OCI-LY1 (cell line): ENCODE measurements at regions not wholly inside any gene's neighbourhood (a gene's known extent, or its start where the extent isn't known, plus 50 kb on each side); places are given as distances from the start of the nearest gene placed in this dataset.
A peak's percentile ranks its signal among the peaks of the same experiment; 100 is the strongest.

Source experiments
- H2AFZ ChIP-seq: fragments of 200-600 bp; sonication (generic), shearing (Covaris generic); 2 replicates; pipeline ENCODE4 v1.6.0; 2014; ENCODE audit warnings: antibody characterized with exemption, mild to moderate bottlenecking, low read length
- H3F3A ChIP-seq: fragments of 200-600 bp; sonication (generic), shearing (Covaris generic); 2 replicates; pipeline ENCODE4 v1.6.0; 2014; ENCODE audit warnings: mild to moderate bottlenecking, antibody characterized with exemption, low read length, moderate library complexity; ENCODE audit not compliant: insufficient read depth
- H3K27ac ChIP-seq: fragments of 200-600 bp; sonication (generic); 2 replicates; pipeline ENCODE4 v1.5.1; 2014; ENCODE audit warnings: low read length, mixed run types, mild to moderate bottlenecking, low read depth; ENCODE audit not compliant: poor library complexity, severe bottlenecking
- H3K27me3 ChIP-seq: fragments of 200-600 bp; sonication (generic); 2 replicates; pipeline ENCODE4 v1.6.0; 2014; ENCODE audit warnings: antibody characterized with exemption, mild to moderate bottlenecking, low read length, moderate library complexity; ENCODE audit not compliant: insufficient read depth
- H3K36me3 ChIP-seq: fragments of 200-600 bp; sonication (generic); 2 replicates; pipeline ENCODE4 v1.6.1; 2014; ENCODE audit warnings: mild to moderate bottlenecking, antibody characterized with exemption, low read length, moderate library complexity, mixed read lengths; ENCODE audit not compliant: insufficient read depth
- H3K4me1 ChIP-seq: fragments of 200-600 bp; sonication (generic); 2 replicates; pipeline ENCODE4 v1.5.1; 2014; ENCODE audit warnings: mild to moderate bottlenecking, low read length, moderate library complexity; ENCODE audit not compliant: insufficient read depth, severe bottlenecking
- H3K4me2 ChIP-seq: fragments of 200-600 bp; sonication (generic), shearing (Covaris generic); 2 replicates; pipeline ENCODE4 v1.6.1; 2014; ENCODE audit warnings: low read length
- H3K4me3 ChIP-seq: fragments of 200-600 bp; sonication (generic); 2 replicates; pipeline ENCODE4 v1.5.1; 2014; ENCODE audit warnings: low read length, low read depth, mild to moderate bottlenecking, mixed read lengths; ENCODE audit not compliant: poor library complexity, severe bottlenecking
- H3K79me2 ChIP-seq: fragments of 200-600 bp; shearing (Covaris generic); 2 replicates; pipeline ENCODE4 v1.6.1; 2016; ENCODE audit warnings: mixed run types, low read length, mixed read lengths; ENCODE audit not compliant: insufficient read depth
- H3K9ac ChIP-seq: fragments of 200-600 bp; sonication (generic), shearing (Covaris generic); 2 replicates; pipeline ENCODE4 v1.6.1; 2014; ENCODE audit warnings: mild to moderate bottlenecking, low read length, mixed read lengths
- H3K9me2 ChIP-seq: fragments of 200-600 bp; sonication (generic), shearing (Covaris generic); 2 replicates; pipeline ENCODE4 v1.6.1; 2014; ENCODE audit warnings: low read depth, mild to moderate bottlenecking, low read length, mixed read lengths
- H3K9me3 ChIP-seq: fragments of 200-600 bp; shearing (Covaris generic); 2 replicates; pipeline ENCODE4 v1.6.1; 2014; ENCODE audit warnings: low read length, mixed read lengths
- H4K20me1 ChIP-seq: fragments of 200-600 bp; sonication (generic), shearing (Covaris generic); 2 replicates; pipeline ENCODE4 v1.6.0; 2016; ENCODE audit warnings: mild to moderate bottlenecking, low read length; ENCODE audit not compliant: insufficient read depth
- EZH2 ChIP-seq: fragments of 200-600 bp; sonication (generic), shearing (Covaris generic); IDR thresholded peaks from 2 replicates; pipeline ENCODE4 v1.8.0; 2017; ENCODE audit warnings: borderline replicate concordance, mixed run types, mild to moderate bottlenecking, antibody characterized with exemption, low read length, moderate library complexity, mixed read lengths
- TF ChIP-seq, protein P1 (sequence below): fragments of 200-600 bp; sonication (generic), shearing (Covaris generic); IDR thresholded peaks from 2 replicates; pipeline ENCODE4 v1.5.1; 2017; ENCODE audit warnings: mild to moderate bottlenecking, antibody characterized with exemption, low read length, moderate library complexity, mixed read lengths

DNA sequence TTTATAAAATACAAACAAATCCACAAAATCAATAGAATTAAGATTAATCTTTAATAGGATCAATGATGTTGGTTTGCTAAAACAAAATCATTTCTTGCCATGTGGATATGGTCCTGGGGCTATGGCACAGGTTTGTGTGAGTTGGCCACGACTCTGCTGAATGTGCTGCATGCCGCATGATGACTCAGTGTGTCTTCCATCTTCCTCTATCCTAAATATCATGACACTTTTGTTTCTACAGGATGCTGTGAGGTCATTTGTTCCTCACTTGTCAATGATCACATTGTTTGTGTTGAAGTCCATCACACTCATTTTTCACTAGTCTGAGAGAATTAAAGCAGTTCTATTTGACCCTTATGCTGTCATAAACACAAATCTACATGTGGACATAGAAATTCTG lies 167.2 kb upstream of the ZBED5 start:
- Histone ChIP-seq H3K36me3 (no peaks in the 10 kb centered on the region), H4K20me1 (no peaks in the 10 kb centered on the region), H3K27ac (no peak overlapping the region), H3K4me2 (no peak overlapping the region), H2AFZ (no peak overlapping the region), H3K4me1 (no peaks in the 10 kb centered on the region), H3K9me2 (no peaks in the 10 kb centered on the region), H3K9ac (no peak overlapping the region), H3K9me3 (no peaks in the 10 kb centered on the region), H3K4me3 (no peak overlapping the region), H3F3A (no peaks in the 10 kb centered on the region), H3K79me2 (no peaks in the 10 kb centered on the region), H3K27me3 (no peaks in the 10 kb centered on the region)
- no peak for TF ChIP-seq EZH2
- TF ChIP-seq, protein P1, sequence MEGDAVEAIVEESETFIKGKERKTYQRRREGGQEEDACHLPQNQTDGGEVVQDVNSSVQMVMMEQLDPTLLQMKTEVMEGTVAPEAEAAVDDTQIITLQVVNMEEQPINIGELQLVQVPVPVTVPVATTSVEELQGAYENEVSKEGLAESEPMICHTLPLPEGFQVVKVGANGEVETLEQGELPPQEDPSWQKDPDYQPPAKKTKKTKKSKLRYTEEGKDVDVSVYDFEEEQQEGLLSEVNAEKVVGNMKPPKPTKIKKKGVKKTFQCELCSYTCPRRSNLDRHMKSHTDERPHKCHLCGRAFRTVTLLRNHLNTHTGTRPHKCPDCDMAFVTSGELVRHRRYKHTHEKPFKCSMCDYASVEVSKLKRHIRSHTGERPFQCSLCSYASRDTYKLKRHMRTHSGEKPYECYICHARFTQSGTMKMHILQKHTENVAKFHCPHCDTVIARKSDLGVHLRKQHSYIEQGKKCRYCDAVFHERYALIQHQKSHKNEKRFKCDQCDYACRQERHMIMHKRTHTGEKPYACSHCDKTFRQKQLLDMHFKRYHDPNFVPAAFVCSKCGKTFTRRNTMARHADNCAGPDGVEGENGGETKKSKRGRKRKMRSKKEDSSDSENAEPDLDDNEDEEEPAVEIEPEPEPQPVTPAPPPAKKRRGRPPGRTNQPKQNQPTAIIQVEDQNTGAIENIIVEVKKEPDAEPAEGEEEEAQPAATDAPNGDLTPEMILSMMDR = no peak

DNA sequence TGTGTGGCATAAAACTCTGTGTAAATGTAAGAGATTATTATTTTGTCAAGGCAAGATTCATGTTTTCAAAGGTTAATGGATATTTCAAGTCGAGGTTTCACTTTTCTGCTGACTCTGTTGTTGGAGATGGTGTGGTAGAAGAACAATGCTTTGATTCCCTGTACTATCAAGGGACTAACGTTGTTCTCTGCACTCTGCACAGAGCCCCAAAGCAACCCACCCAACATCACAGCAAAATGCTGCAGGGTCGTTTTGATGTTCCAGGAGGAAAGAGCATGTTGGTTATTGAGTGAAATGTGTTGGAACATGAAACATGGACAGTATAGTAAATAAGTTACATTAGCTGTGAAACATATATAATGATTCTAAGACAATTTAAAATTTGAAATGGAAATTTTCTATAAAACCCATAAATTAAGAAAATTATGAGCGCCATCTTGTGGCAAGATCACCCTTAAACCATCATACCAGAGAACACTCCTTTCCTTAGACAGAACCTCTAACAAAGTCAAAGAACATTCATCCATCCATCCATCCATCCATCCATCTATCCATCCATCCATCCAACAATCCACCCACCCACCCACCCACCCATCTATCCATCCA lies 164.4 kb upstream of the ZBED5 start:
- H3K4me1 ChIP-seq = no peaks in the 10 kb centered on the region
- H3K4me2 ChIP-seq = no peak overlapping the region
- H3F3A ChIP-seq = no peaks in the 10 kb centered on the region
- no peaks in the 10 kb centered on the region for H4K20me1 ChIP-seq
- H2AFZ ChIP-seq = no peak overlapping the region
- no peaks in the 10 kb centered on the region for H3K9me3 ChIP-seq
- no peaks in the 10 kb centered on the region for H3K9me2 ChIP-seq
- no peaks in the 10 kb centered on the region for H3K36me3 ChIP-seq
- no peak overlapping the region for H3K9ac ChIP-seq
- H3K79me2 ChIP-seq = no peaks in the 10 kb centered on the region
- H3K4me3 ChIP-seq = no peak overlapping the region
- H3K27me3 ChIP-seq = no peaks in the 10 kb centered on the region
- H3K27ac ChIP-seq = no peak overlapping the region
- TF ChIP-seq, protein P1 = peak; percentile 46
- no peak for TF ChIP-seq EZH2

DNA sequence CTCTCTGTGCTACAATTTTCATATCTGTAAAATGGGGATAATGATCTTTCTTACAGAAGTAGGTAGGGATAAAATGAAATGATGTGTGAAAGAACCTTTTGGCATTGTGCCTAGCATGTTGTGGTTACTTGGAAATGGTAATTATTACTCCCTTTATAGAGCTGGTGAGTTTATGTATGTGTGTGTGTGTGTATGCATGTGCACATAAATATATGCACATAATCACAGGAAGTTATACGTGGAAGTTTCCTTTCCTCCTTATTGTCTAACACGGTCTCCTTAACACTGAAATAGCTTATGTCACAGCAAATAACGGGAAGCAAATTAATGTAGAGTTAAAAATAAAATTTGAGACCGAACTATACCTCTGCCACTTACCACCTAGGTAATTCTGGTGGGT lies 163.7 kb upstream of the ZBED5 start:
- H3K4me2 ChIP-seq = no peak overlapping the region
- no peak for TF ChIP-seq EZH2
- TF ChIP-seq, protein P1 = no peak
- no peak overlapping the region for H3K4me3 ChIP-seq

More for the DNA sequence above, 163.7 kb upstream of the ZBED5 start:
- Histone ChIP-seq H2AFZ (no peak overlapping the region), H3K4me1 (no peaks in the 10 kb centered on the region), H3K9ac (no peak overlapping the region), H4K20me1 (no peaks in the 10 kb centered on the region), H3K27ac (no peak overlapping the region), H3K79me2 (no peaks in the 10 kb centered on the region), H3K9me3 (no peaks in the 10 kb centered on the region), H3K27me3 (no peaks in the 10 kb centered on the region), H3F3A (no peaks in the 10 kb centered on the region), H3K36me3 (no peaks in the 10 kb centered on the region), H3K9me2 (no peaks in the 10 kb centered on the region)
